ENCODE measurements at regions not wholly inside any gene's neighbourhood (a gene's known extent, or its start where the extent isn't known, plus 50 kb on each side); places are given as distances from the start of the nearest gene placed in this dataset.
"Not testable (repeated sequence)": the region's sequence is repeated elsewhere in the genome, so short reads cannot be mapped to it uniquely, and the experiment has no call there.

- DNase-seq (no peak), ATAC-seq (ENCODE audit: poor library complexity) (no peak)
- Histone ChIP-seq H3K27ac (ENCODE audit: low read depth in 1 of 2, low read length in 2 of 2) (no peak overlapping the region), H3K36me3 (ENCODE audit: insufficient read depth, low read length) (no peaks in the 10 kb centered on the region), H3K4me3 (ENCODE audit: low read length) (no peak overlapping the region), H3K4me1 (ENCODE audit: insufficient read depth, low read length) (no peaks in the 10 kb centered on the region), H3K9me3 (ENCODE audit: control insufficient read depth in 1 of 2, insufficient read depth in 1 of 2, low read length in 2 of 2) (peaks cover 0 to 16% of the 10 kb centered on the region in 2 experiments), H3K27me3 (ENCODE audit: control insufficient read depth in 1 of 2, insufficient read depth in 2 of 2, low read length in 2 of 2) (no peaks in the 10 kb centered on the region)
- Mint-ChIP-seq H3K4me3 (no peak overlapping the region), H3K9me3 (peaks cover 18% of the 10 kb centered on the region), H3K36me3 (ENCODE audit: low read depth) (no peaks in the 10 kb centered on the region), H3K27ac (no peak overlapping the region), H3K4me1 (ENCODE audit: low read depth) (no peaks in the 10 kb centered on the region), H3K27me3 (no peaks in the 10 kb centered on the region)
- POLR2A ChIA-PET, result no interaction called here
- TF ChIP-seq, protein P1, sequence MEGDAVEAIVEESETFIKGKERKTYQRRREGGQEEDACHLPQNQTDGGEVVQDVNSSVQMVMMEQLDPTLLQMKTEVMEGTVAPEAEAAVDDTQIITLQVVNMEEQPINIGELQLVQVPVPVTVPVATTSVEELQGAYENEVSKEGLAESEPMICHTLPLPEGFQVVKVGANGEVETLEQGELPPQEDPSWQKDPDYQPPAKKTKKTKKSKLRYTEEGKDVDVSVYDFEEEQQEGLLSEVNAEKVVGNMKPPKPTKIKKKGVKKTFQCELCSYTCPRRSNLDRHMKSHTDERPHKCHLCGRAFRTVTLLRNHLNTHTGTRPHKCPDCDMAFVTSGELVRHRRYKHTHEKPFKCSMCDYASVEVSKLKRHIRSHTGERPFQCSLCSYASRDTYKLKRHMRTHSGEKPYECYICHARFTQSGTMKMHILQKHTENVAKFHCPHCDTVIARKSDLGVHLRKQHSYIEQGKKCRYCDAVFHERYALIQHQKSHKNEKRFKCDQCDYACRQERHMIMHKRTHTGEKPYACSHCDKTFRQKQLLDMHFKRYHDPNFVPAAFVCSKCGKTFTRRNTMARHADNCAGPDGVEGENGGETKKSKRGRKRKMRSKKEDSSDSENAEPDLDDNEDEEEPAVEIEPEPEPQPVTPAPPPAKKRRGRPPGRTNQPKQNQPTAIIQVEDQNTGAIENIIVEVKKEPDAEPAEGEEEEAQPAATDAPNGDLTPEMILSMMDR (IDR thresholded peaks at IDR 0.05), result no peak
- CTCF ChIA-PET, result no interaction called here
- intact Hi-C loops (cut with DNase I, micrococcal nuclease), result no loop called here
Measured at GRCh38 chr12:78278706-78279190, 448.1 kb downstream of the NAV3 start.

GRCh38 chr12:78279567-78279966, 448.9 kb downstream of the NAV3 start:
- ChIA-PET POLR2A (no interaction called here), CTCF (no interaction called here)
- H3K36me3 Mint-ChIP-seq (ENCODE audit: low read depth), result no peaks in the 10 kb centered on the region
- no peak overlapping the region for H3K4me3 Mint-ChIP-seq
- no peak for DNase-seq
- Histone ChIP-seq H3K9me3 (ENCODE audit: control insufficient read depth in 1 of 2, insufficient read depth in 1 of 2, low read length in 2 of 2) (peaks cover 0 to 16% of the 10 kb centered on the region in 2 experiments), H3K27me3 (ENCODE audit: control insufficient read depth in 1 of 2, insufficient read depth in 2 of 2, low read length in 2 of 2) (no peaks in the 10 kb centered on the region), H3K36me3 (ENCODE audit: insufficient read depth, low read length) (no peaks in the 10 kb centered on the region), H3K4me1 (ENCODE audit: insufficient read depth, low read length) (no peaks in the 10 kb centered on the region), H3K27ac (ENCODE audit: low read depth in 1 of 2, low read length in 2 of 2) (no peak overlapping the region), H3K4me3 (ENCODE audit: low read length) (no peak overlapping the region)
- TF ChIP-seq, protein P1 (IDR thresholded peaks at IDR 0.05), result no peak
- no peaks in the 10 kb centered on the region for H3K4me1 Mint-ChIP-seq (ENCODE audit: low read depth)
- intact Hi-C loops (cut with DNase I, micrococcal nuclease), result no loop called here
- H3K27ac Mint-ChIP-seq, result no peak overlapping the region
- no peak for ATAC-seq (ENCODE audit: poor library complexity)
- H3K27me3 Mint-ChIP-seq, result no peaks in the 10 kb centered on the region
- H3K9me3 Mint-ChIP-seq, result peaks cover 15% of the 10 kb centered on the region

DNA sequence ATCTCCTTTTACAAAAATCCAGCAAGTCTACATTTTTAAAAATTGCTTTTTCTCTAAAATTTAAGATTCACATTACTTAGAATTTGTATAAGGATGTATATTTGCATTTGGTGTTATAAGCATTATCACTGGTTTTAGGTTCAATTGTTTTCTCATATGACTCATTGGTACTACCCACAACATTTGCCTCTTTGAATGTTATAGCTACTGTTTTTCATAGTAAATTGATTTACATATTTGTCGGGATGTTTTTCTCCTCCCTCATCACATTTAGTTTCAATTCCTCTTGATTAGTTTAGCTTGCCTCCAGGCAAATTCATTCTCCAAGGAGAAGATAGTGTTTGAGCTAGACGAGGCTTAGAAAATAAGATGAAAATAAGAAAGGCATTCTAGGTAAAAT, 450.4 kb downstream of the NAV3 start:
- H3K27ac Mint-ChIP-seq; intact Hi-C loops (cut with DNase I, micrococcal nuclease); H3K4me3 ChIP-seq (ENCODE audit: low read length); H3K36me3 Mint-ChIP-seq (ENCODE audit: low read depth); H3K4me1 ChIP-seq (ENCODE audit: insufficient read depth, low read length); H3K36me3 ChIP-seq (ENCODE audit: insufficient read depth, low read length); POLR2A ChIA-PET; H3K27me3 Mint-ChIP-seq; H3K27me3 ChIP-seq (ENCODE audit: control insufficient read depth in 1 of 2, insufficient read depth in 2 of 2, low read length in 2 of 2); H3K4me3 Mint-ChIP-seq; H3K4me1 Mint-ChIP-seq (ENCODE audit: low read depth); DNase-seq; H3K27ac ChIP-seq (ENCODE audit: low read depth in 1 of 2, low read length in 2 of 2); ATAC-seq (ENCODE audit: poor library complexity); CTCF ChIA-PET: not testable (repeated sequence)
- H3K9me3 Mint-ChIP-seq, result peaks cover 12% of the 10 kb centered on the region
- peaks cover 0 to 16% of the 10 kb centered on the region in 2 experiments for H3K9me3 ChIP-seq (ENCODE audit: control insufficient read depth in 1 of 2, insufficient read depth in 1 of 2, low read length in 2 of 2)

DNA sequence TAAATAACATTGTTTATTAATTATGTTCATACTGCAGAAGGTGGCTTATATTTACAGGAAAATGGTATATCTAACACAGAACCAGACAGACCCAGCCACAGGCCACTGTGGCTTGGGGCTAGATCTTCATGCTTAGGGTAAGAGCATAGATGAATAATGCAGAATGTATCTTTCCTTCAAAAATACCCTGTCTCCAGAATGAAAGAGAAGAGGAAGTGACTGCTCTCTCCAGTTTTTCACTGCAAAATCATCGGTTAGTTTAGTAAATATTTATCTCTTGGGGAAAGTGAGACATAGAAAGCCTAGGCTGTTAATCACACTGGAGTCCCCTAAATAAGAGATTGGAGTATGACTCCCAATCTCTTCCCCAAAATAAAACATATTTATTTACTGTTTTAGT, 453.7 kb downstream of the NAV3 start:
- POLR2A ChIA-PET, result no interaction called here
- H3K27ac ChIP-seq (ENCODE audit: low read depth in 1 of 2, low read length in 2 of 2), result no peak overlapping the region
- no peaks in the 10 kb centered on the region for H3K27me3 Mint-ChIP-seq
- no peak overlapping the region for H3K27ac Mint-ChIP-seq
- H3K4me1 Mint-ChIP-seq (ENCODE audit: low read depth), result no peaks in the 10 kb centered on the region
- H3K4me3 ChIP-seq (ENCODE audit: low read length), result no peak overlapping the region
- H3K27me3 ChIP-seq (ENCODE audit: control insufficient read depth in 1 of 2, insufficient read depth in 2 of 2, low read length in 2 of 2), result no peaks in the 10 kb centered on the region
- intact Hi-C loops (cut with DNase I, micrococcal nuclease), result no loop called here
- no peak overlapping the region for H3K4me3 Mint-ChIP-seq
- H3K9me3 ChIP-seq (ENCODE audit: control insufficient read depth in 1 of 2, insufficient read depth in 1 of 2, low read length in 2 of 2), result peaks cover 0 to 5% of the 10 kb centered on the region in 2 experiments
- CTCF ChIA-PET, result no interaction called here
- peaks cover 3% of the 10 kb centered on the region for H3K9me3 Mint-ChIP-seq
- no peaks in the 10 kb centered on the region for H3K36me3 Mint-ChIP-seq (ENCODE audit: low read depth)
- DNase-seq (no peak), ATAC-seq (ENCODE audit: poor library complexity) (no peak)
- no peaks in the 10 kb centered on the region for H3K36me3 ChIP-seq (ENCODE audit: insufficient read depth, low read length)
- no peaks in the 10 kb centered on the region for H3K4me1 ChIP-seq (ENCODE audit: insufficient read depth, low read length)
- TF ChIP-seq, protein P1 (IDR thresholded peaks at IDR 0.05), result no peak
